Lung microvascular endothelial cell (primary cell): ENCODE measurements at regions not wholly inside any gene's neighbourhood (a gene's known extent, or its start where the extent isn't known, plus 50 kb on each side); places are given as distances from the start of the nearest gene placed in this dataset.

ENCODE experiments used
- DNase-seq, 2 donors: peaks; one replicate each; pipeline versions ENCODE4 v3.0.0 to v3.0.0-alpha.2; 2010; ENCODE audit warnings: low read depth in 2 of 2

DNA sequence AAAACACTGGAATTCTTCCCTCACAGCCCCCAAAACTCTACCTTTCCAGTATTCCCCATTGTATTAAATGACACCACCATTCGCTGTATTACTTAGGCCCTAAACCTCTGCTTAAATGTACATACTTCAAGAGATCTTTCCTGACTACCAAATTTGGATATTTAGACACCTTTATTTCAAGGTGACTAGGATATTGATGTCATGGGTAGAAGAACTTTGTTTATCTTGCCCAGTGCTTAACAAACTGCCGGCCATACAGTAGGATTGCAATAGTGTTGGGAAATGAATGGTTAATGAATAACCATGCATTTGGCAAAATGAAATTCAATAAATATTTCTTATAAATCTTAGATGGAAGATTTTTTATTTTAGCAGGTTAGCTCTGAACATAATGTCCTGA, 86.2 kb upstream of the CA10 start:
- no peak for DNase-seq

DNA sequence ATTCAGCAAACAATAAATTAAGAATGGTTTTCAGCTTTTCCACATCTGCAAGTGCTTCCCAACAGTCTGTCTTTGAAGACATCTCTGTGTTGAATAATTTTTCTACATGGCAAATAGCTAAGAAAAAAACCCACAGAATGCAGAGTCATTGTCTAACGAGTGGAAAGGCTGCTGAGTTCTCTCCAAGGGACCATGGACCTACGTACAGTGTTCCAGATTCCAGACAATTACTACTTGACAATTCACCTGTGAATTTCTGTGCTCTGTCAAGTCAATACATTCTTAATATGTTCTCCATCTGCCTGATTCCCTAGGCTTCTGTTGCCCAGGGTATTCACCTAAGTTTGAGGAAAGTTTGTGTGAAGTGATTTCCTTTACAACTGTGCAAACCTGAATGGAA, 83.8 kb upstream of the CA10 start:
- no peak for DNase-seq

DNA sequence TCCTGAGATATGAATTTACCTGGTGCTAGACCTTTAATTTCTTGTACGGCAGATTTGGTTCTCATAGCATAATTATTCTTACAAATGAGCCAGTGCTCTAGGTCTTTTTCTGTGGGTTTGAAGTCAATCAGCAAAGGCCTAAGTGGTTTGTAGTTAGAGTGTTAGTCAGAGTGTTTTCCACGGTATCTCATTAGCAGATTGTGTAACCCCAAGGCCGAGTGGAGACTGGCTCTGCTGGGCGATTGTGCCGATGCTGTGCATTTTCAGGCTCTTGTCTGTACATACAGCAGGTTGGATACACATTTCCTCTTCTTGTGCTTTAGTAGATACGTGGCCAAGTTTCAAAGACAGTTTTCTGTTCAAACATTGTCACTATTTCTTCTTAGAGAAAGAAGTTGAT, 78.6 kb upstream of the CA10 start:
- no peak for DNase-seq

DNA sequence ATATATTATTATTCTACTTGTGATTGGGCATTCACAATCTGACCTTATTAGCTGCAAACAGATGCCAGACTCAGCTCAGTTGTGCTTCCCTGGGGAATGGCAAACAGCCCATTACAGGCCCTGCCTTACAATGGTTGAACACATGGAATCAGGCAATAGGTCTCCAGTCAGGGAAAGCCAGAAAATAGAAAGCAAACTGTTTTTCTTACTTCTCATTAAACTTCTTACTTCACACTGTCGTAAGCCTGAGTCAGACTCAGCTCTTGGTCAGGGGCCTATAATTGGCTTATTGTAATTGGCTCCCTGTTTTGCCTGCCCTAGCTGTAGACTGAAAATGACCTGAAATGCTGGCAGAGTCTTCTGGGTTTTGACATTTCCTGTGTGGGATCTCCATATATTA, 77.0 kb upstream of the CA10 start:
- DNase-seq = no peak

DNA sequence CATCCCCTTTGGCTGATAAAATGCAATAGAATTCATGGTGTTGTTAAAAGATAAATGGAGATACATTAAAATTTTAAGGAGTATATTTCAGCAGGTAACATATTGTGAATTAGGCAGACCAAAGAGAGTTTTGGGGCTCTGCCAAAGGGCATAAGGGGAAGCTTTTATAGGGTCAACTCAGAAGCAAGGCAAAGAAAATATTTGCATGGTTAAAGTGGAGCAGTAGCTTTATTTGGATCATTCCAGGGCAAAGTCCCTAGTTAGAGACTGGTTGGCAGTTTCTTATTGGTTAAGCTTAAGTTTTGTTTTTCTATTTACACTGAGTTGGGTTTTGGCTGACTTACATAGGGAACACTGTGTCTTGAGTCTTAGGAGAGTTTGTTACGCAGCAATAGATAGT, 75.1 kb upstream of the CA10 start:
- no peak for DNase-seq

DNA sequence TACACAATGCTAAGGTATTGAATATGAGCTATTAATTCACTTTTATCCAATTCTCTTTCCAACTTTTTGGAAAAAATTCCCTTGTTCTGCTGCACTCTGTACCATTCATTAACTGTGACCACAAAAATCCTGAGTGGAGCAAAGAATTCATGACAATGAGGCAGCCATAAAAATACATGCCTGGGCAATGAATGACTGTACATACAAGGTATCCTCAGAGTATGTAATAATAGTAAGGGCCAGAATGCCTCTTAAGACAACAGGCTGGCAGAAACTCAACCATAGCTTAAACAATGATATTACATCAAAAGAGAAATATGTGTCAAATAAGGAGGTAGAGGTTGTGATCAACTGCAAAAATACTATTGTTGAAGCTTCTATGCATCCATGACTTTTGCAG, 74.7 kb upstream of the CA10 start:
- no peak for DNase-seq

DNA sequence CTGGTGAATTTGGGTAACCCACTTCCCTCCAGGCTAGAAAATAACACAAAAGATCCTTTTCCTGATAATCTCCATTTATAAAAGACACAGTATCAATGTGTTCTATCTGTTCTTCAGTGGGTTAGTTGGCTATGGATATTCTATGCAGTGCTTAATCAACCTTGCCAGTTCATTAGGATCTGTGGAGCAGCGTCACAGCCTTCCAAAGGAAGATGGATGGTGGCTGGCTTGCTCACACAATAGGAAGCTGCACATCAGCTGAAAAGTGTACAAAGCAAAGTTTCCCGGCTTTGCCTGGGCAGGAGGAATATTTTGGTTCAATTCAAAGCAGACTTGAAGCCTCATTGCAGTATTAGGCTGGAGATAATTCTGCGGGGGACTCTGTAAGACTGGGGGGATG, 70.3 kb upstream of the CA10 start:
- DNase-seq = no peak

DNA sequence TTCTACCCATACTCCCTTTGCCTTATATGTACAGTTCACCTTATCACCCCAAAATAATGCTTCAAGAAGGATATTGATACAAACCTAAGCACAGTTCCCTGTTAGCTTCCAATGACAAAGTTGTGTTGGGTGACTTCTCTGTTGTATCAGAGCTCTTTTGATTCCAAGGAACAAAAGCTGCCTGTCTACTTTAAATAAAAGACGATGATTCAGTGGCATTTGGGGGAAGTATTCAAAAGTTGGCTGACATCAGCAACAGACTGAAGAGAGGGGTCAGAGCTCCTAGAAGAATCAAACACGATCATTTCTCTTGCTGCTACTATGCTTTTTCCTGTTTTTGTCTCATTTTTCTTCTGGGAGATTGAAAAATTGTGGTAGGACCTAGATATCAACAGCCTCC, 69.4 kb upstream of the CA10 start:
- no peak for DNase-seq

DNA sequence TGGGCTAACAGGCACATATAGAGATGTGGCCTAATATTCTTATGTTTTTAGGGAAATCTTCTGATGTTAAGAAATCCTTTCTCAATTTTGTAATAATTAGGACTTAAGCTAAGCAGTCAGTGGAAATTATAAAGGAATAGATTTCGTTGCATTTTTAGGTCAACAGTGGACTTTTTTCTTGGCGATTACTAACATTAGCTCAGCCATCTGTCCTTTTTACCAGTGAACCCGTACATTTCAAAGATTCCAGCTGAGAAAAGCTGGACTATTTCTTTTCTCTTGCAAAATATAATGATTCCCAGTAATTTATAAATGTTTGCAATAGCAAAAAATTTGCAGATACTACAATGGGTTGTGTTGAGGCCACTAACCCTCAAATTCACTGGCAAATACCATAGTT, 54.9 kb upstream of the CA10 start:
- DNase-seq = no peak

DNA sequence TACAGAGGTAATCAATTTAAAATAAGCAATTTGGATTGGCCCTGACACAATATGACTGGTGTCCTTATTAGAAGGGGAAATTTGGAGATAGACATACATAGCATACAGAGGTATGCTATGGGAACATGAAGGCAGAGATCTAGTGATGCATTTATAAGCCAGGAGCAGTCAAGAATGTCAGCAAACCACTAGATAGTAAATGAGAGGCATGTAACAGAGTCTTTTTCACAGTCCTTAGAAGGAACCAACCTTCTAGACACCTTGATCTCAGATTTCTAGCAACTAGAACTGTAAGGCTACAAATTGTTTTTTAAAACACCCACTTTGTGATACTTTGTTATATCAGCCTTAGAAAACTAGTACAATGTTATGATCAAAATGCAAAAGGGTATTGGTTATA, 54.3 kb upstream of the CA10 start:
- DNase-seq = no peak

DNA sequence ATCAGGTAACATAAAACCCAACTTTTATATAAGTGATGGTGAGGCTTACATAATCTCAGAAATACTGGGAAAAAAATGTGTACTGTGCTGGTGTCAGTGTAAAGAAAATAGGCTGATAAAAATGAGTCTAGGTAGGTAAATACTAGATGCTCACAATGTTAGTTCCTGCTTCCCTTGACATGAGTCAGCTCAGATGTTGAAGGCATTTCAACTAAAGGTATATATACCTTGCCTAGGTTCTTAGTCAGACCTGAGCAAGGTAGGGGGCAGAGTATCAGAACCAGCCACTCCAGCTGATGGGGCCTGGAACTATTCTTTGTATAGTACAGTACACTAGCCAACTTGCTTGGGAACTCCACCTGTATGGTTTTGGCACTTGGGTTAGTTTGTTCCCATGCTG, 51.0 kb upstream of the CA10 start:
- DNase-seq = no peak
